Limb (tissue), 2 donors: ENCODE measurements at regions not wholly inside any gene's neighbourhood (a gene's known extent, or its start where the extent isn't known, plus 50 kb on each side); places are given as distances from the start of the nearest gene placed in this dataset.
A peak's percentile ranks its signal among the peaks of the same experiment; 100 is the strongest.
"Not testable (repeated sequence)": the region's sequence is repeated elsewhere in the genome, so short reads cannot be mapped to it uniquely, and the experiment has no call there.

Experiments used
- DNase-seq, 2 donors: peaks; one replicate each; pipeline ENCODE4 v3.0.0-alpha.2; 2016; ENCODE audit errors: extremely low spot score in 2 of 2

DNA sequence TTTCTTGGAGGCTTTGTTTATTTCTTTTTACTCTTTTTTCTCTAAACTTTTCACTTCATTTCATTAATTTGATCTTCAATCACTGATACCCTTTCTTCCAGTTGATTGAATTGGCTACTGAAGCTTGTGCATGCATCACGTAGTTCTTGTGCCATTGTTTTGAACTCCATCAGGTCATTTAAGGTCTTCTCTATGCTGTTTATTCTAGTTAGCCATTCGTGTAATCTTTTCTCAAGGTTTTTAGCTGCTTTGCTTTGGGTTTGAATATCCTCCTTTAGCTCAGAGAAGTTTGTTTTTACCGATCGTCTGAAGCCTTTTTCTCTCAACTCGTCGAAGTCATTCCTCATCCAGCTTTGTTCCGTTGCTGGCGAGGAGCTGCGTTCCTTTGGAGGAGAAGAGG is 189.9 kb downstream of the TTC6 start:
- DNase-seq, result not testable (repeated sequence)

DNA sequence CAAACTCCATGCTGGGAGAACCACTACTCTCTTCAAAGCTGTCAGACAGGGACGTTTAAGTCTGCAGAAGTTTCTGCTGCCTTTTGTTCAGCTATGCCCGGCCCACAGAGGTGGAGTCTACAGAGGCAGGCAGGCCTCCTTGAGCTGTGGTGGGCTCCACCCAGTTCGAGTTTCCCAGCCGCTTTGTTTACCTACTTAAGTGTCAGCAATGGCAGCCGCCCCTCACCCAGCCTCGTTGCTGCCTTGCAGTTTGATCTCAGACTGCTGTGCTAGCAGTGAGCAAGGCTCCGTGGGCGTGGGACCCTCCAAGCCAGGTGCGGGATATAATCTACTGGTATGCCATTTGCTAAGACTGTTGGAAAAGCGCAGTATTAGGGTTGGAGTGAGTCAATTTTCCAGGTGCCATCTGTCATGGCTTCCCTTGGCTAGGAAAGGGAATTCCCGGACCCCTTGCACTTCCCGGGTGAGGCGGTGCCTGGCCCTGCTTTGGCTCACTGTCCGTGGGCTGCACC is 190.7 kb downstream of the TTC6 start:
- not testable (repeated sequence) for DNase-seq

- DNase-seq, result no peak
These were observed 192.6 kb downstream of the TTC6 start for GRCh38 chr14:37787879-37788494.

- DNase-seq, result no peak
These were observed 196.1 kb downstream of the TTC6 start for GRCh38 chr14:37791384-37792036.

DNA sequence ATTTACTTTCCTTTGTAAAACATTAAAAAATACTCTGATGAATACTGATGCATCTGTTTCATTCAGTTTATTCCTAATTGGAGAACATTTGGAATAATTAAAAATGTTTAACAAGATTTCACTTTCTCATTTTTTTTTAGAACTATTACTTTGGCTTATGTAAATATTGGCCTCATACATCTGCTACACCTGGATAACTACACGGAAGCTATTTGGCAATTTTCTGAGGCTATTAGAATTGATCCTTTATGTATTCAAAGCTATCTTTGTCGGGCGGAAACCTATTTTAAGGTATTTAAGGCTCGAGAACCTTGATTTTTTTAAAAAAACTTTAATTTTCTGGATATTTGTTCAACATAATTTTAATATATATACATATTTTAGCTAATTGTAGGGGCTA is 196.7 kb downstream of the TTC6 start:
- no peak for DNase-seq

DNA sequence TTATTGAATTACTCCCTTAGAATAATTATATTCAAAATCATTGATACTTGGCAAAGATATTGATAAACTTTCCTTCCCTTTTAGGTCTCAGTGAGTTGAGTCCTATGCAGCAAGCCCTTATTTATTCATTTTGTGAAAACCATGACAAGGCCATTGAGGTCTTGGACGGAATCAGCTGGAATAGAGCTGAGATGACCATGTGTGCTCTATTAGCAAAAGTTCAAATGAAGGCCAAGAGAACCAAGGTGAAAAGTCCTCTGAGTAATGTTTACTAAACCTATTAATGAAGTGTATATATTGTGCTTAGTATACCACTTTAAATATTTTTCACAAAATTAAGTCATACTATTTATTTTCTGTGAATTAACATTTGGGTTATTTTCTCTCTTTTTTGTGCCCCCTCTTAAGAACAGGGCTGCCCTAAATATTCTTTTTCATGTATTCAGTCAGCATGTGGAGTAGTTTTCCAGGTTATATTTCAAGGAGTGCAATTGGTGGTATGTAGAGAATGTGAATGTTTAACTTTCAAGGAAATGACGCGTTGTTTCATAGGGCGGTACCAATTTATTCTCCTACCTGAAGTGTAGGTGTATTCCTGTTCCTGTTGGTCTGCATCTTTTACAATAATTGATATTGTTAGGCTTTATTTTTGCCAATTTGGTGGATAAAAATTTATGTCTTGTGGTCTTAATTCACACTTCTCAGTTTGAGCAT is 201.4 kb downstream of the TTC6 start:
- DNase-seq, result no peak

DNA sequence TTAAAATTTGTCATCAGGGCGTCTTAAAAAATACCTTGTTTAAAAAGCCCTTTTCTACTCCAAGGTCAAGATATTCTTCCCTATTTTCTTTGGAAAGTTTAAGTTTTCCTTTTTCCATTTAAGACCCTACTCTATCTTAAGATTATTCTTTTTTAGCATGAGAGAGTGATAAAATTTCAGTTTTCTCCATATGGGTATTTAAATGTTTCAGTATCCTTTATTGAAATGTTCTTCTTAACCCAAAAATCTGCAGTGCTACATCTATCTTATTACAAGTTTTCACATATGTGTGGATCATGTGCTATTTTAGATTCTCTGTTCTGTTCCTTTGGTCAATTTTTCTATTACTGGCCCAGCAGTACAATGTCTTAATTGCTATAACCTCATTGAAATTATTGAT is 202.2 kb downstream of the TTC6 start:
- DNase-seq, result no peak

GRCh38 chr14:37807722-37808121 is 212.3 kb downstream of the TTC6 start:
- DNase-seq, result no peak

DNA sequence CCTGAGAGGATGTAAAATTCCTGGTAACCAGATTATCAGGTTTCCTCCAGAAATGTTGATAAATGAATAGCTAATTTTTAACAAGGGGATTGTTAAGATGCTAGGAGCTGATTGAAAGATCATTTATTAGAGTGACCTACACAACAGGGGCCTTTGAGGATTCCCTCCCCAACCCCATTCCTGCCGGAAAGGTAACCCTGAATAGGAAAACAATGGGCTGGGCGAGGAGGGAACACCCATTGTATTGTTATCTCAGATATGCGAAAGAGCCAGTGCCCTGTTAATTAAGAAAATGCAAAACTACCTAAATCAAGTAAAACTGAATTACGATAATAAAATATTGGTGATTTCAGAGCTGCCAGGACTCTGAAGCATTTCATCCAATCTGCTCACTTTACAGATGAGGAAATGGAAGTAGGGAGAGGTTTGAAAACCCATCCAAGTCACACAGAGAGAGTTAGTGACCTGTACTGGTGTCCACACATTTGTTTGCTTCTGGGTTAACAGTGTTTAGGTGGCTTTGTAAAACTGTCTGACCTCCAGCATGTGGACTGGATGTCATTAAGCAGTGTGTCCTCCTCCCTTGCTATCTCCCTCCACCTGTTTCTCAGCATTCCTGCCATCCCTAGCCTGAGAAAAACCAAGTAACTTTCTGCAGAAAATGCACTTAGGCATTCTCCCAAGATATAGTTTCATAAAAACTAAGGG is 214.8 kb downstream of the TTC6 start:
- DNase-seq, result no peak

DNA sequence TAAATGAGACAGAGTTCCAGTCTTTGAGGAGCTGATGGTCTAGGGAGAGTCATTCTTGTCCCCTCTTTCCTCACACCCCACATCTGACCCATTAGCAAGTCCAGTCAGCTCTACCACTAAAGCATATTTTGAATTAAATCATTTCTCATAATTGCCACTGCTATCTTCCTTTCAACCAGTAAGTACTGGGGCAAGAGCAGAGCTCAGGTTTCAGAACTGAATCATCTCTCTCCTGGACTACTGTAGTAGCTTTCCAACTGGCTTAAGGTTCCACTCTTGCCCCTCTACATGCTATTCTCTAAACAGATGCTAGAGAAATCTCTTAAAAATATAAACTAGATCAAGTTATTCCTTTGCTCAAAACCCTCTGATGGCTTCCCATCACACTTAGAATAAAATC is 218.3 kb downstream of the TTC6 start:
- no peak for DNase-seq

- no peak for DNase-seq
These were observed 220.7 kb downstream of the TTC6 start for GRCh38 chr14:37816135-37816534.

- DNase-seq, result no peak
These were observed 221.4 kb downstream of the TTC6 start for GRCh38 chr14:37816743-37817295.

GRCh38 chr14:37819155-37820015 is 224.0 kb downstream of the TTC6 start:
- peak in 1 of 2 donors; percentile 14 for DNase-seq

DNA sequence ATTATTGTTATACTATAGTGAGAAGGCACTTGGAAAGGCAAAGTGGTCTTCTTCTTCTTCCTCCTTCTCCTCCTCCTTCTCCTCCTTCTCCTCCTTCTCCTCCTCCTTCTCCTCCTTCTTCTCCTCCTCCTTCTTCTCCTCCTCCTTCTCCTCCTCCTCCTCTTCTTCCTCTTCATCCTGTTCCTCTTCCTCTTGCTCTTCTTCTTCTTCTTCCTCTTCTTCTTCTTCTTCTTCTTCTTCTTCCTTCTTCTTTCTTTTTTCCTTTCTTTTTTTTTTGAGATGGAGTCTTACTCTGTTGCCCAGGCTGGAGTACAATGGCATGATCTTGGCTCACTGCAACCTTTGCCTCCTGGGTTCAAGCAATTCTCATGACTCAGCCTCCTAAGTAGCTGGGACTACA is 225.4 kb downstream of the TTC6 start:
- DNase-seq, result not testable (repeated sequence)

DNA sequence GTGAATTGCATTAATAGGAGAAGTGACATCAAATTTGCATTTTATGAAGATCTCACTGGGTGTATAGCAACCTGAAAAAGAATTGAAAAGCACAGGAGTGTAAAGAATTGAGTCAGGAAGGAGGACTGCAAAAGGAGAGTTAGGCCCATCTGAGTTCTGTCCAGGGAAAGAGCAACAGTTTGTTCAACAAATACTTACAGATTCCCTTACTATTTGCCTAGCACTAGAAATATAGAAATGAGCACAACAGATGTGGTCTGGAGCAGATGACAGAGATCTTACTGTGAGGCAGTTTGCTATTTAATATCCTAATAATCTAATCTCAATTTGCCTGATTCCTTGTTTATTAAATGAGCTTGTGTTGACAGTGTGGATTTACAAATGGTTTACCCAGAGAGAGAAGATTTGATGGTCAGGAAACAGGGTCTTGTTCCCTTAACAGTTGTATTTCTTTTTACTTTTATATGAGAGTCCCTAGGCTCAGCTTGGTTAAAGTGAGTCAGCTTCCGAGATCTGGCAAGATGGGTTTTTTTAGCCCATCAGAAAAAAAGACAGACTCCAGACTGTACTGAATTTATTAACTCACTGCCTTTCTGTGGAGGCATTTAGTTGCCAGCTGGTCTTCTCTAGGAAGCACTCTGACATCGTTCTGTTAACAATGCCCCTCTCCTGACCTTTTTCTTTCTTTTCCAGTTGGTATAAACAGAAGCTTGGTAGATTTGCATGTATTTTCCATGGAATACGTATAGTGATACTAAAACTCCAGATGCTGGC is 229.7 kb downstream of the TTC6 start:
- peak in 1 of 2 donors; percentile 23 for DNase-seq

- no peak for DNase-seq
These were observed 231.4 kb downstream of the TTC6 start for GRCh38 chr14:37826869-37827268.

- no peak for DNase-seq
These were observed 234.8 kb downstream of the TTC6 start for GRCh38 chr14:37830271-37830670.

GRCh38 chr14:37834275-37834674 is 238.8 kb downstream of the TTC6 start:
- DNase-seq, result no peak

GRCh38 chr14:37838778-37839177 is 243.3 kb downstream of the TTC6 start:
- DNase-seq, result not testable (repeated sequence)

GRCh38 chr14:37841039-37841438 is 245.6 kb downstream of the TTC6 start:
- DNase-seq, result not testable (repeated sequence)
